ENCODE measurements at regions not wholly inside any gene's neighbourhood (a gene's known extent, or its start where the extent isn't known, plus 50 kb on each side); places are given as distances from the start of the nearest gene placed in this dataset.

- DNase-seq (ENCODE audit: low spot score), result no peak
- intact Hi-C loops (cut with DNase I), result no loop called here
Measured at GRCh38 chr11:119920666-119921387, 191.8 kb upstream of the NECTIN1 start.

- DNase-seq (ENCODE audit: low spot score), result no peak
- intact Hi-C loops (cut with DNase I), result no loop called here
Measured at GRCh38 chr11:119919656-119920055, 190.7 kb upstream of the NECTIN1 start.

GRCh38 chr11:119918347-119918746, 189.3 kb upstream of the NECTIN1 start:
- DNase-seq (ENCODE audit: low spot score), result no peak
- intact Hi-C loops (cut with DNase I), result no loop called here

DNA sequence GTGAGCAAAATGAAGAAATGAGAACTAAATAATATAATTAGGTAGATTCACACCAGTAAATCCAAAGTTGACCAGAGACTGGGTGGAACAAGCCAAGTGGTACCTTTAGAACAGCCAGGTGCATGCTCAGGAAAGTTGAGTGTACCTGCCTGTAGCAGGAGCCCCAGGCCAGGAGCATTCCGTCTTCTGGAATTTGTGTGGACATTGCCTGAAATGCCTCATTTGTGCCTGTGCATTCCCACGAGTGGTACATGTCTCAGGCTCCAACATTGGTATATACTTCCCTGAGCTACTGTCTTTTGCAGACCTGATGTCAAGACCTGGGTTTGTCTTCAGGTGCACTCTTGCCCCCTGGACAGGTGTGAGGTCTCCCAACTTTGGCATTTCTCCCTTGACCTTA, 187.6 kb upstream of the NECTIN1 start:
- no peak for DNase-seq (ENCODE audit: low spot score)
- intact Hi-C loops (cut with DNase I), result no loop called here

- intact Hi-C loops (cut with DNase I), result no loop called here
- DNase-seq (ENCODE audit: low spot score), result no peak
Measured at GRCh38 chr11:119912229-119912628, 183.2 kb upstream of the NECTIN1 start.

GRCh38 chr11:119910650-119911049, 181.7 kb upstream of the NECTIN1 start:
- intact Hi-C loops (cut with DNase I), result no loop called here
- no peak for DNase-seq (ENCODE audit: low spot score)

DNA sequence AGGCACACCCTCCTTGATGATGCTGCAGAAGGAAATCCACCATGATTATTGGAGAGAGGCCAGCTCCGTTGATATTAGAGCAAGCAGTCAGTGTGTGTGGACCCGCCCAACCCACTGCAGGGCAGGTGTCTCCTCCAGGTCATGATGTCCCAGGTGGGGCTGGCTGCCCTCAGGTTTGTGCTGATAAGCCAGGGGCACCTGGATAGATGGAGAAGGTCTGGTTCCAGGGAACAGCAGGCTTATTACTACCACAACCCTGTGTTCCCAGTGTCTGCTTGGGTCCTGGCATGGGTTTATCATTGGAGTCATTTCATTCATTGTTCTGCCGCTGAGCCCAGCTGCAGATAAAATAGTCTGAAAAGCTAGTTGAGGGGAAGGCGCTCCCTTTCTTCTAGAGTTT, 181.1 kb upstream of the NECTIN1 start:
- DNase-seq (ENCODE audit: low spot score), result no peak
- intact Hi-C loops (cut with DNase I), result no loop called here

DNA sequence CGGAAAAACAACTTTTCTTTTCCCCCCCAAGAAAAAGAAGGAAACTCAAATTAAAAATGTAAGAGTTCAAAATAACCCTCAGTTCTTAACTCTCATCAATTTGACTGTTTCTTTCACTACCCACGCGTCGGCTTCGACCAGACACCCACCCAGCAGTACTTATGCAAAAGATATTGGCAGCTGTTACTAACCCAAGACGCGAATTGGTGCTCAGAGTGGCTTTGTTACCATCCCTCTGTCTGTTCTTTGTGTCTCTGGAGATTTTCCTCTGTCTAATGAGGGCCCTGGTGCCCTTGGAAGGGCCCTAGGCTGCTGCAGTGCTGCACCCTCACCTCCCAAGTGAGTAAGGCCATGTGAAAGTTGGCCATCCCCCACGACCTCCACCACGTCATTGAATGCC, 180.5 kb upstream of the NECTIN1 start:
- no peak for DNase-seq (ENCODE audit: low spot score)
- intact Hi-C loops (cut with DNase I), result no loop called here

DNA sequence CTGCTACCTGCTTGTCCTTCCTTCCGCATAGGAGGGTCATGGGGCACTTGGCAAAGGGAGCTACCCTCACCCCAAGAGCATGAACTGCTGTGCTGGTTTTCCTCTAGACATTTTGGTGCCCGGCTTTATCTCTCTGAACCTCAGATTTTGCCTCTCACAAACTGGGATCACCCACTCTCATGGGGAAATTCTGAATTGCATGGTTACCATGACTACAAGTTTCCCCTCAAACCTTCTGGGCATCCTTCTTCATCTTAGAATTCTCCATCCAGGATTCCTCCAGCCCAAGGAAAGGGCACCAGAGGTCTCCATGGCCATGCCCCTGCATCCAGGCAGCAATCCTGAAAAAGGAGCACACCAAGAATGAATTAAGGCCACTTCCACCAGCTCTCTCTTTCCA, 180.1 kb upstream of the NECTIN1 start:
- no peak for DNase-seq (ENCODE audit: low spot score)
- intact Hi-C loops (cut with DNase I), result no loop called here

- intact Hi-C loops (cut with DNase I), result no loop called here
- DNase-seq (ENCODE audit: low spot score), result no peak
Measured at GRCh38 chr11:119908573-119908904, 179.5 kb upstream of the NECTIN1 start.

GRCh38 chr11:119907878-119908572, 179.0 kb upstream of the NECTIN1 start:
- intact Hi-C loops (cut with DNase I), result no loop called here
- DNase-seq (ENCODE audit: low spot score), result no peak

- DNase-seq (ENCODE audit: low spot score), result no peak
Measured at GRCh38 chr11:119907122-119907851, 178.3 kb upstream of the NECTIN1 start.

DNA sequence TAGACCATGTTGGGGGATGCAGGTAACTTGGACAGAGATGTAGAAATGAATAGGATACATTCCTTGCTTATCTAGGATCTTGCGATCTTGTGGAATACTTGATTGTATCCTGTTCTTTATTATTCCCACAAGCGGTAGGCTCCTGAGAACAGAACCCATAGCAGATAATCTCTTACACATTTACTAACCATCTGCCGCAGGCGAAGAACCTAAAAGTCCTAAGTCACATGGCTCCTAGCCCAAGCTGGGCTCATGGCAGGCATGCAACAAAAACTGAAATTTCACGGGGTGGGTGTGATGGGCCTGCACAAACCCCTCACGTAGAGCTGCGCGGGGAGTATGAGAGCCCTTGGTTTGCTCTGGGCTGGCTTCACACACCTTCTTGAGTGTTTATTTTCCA, 177.4 kb upstream of the NECTIN1 start:
- no peak for DNase-seq (ENCODE audit: low spot score)
- intact Hi-C loops (cut with DNase I), result no loop called here

More at GRCh38 chr11:119907122-119907851, 178.3 kb upstream of the NECTIN1 start:
- intact Hi-C loops (cut with DNase I), result no loop called here

DNA sequence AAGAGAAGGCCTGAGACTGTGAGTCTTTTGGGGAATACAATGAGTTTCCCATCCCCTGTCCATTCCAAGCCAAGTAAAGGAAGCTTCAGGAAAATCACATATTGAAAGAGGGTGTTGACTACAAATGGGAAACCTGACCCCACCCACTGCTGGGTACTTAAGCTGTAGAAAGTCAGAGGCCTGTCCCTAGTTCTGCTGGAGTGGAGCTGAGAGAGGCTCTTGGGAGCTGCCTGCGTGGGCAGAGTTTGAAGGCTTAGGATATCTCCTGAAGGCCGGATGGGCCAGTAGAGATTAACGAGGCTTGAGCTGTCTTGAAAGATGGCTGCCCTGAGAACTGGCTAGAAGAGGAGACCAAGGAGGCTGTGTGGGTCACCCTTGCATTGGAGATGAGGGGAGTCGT, 176.2 kb upstream of the NECTIN1 start:
- intact Hi-C loops (cut with DNase I), result no loop called here
- DNase-seq (ENCODE audit: low spot score), result no peak

DNA sequence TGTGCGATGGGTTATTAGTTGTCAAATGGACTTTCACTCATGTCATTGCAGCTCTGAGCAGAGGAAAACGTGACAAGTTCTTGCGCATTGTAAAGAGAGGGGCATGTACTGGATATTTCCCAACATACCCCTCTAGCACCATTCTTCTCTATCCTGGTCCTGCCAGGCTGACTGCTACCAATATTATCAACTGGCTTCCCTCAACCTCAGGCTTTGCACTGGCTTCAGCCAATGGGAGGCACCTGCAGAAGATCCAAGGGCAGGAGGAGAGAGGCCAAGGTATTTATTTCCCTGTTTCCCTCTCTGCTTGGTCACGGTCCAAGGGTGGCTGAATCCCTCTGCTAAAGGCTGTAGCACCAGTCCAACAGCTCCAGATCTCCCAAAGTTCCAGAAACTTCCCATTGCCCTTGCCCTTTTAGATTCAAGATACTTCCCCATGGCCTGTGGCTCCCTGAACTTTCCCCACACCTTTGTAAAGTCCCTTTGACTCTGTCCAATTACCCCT, 175.6 kb upstream of the NECTIN1 start:
- no peak for DNase-seq (ENCODE audit: low spot score)
- intact Hi-C loops (cut with DNase I), result no loop called here

GRCh38 chr11:119903821-119904220, 174.8 kb upstream of the NECTIN1 start:
- DNase-seq (ENCODE audit: low spot score), result no peak
- intact Hi-C loops (cut with DNase I), result no loop called here

- no peak for DNase-seq (ENCODE audit: low spot score)
- intact Hi-C loops (cut with DNase I), result no loop called here
Measured at GRCh38 chr11:119903389-119903788, 174.4 kb upstream of the NECTIN1 start.

DNA sequence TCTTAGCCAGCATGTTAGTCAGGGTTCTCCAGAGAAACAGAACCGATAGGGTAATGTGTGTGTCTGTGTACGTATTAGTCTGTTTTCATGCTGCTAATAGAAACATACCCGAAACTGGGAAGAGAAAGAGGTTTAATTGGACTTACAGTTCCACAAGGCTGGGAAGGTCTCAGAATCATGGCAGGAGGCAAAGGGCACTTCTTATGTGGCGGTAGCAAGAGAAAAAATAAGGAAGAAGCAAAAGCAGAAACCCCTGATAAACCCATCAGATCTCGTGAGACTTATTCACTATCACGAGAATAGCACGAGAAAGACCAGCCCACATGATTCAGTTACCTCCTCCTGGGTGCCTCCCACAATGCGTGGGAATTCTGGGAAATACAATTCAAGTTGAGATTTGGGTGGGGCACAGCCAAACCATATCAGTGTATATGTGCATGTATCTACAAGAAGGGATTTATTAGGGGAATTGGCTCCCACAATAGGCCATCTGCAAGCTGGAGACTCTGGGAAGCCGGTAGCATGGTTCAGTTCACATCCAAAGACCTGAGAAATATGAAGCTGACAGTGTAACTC, 173.7 kb upstream of the NECTIN1 start:
- intact Hi-C loops (cut with DNase I), result no loop called here
- no peak for DNase-seq (ENCODE audit: low spot score)

- DNase-seq (ENCODE audit: low spot score), result no peak
- intact Hi-C loops (cut with DNase I), result no loop called here
Measured at GRCh38 chr11:119901657-119902577, 172.9 kb upstream of the NECTIN1 start.
